T-helper 1 cell treated with Interleukin-12 subunit alpha and Interleukin-12 subunit beta and Interleukin-4 antibody, amounts not matched to agents 30 μg/mL and 1 μg/mL, for 36 hours (primary cell): ENCODE measurements at regions not wholly inside any gene's neighbourhood (a gene's known extent, or its start where the extent isn't known, plus 50 kb on each side); places are given as distances from the start of the nearest gene placed in this dataset.

ENCODE experiments used
- H3K27ac Mint-ChIP-seq: one replicate; pipeline ENCODE4 v1.8.0; 2021; ENCODE audit warnings: mild to moderate bottlenecking, mixed read lengths
- H3K27me3 Mint-ChIP-seq: one replicate; pipeline ENCODE4 v1.8.0; 2021; ENCODE audit warnings: low read depth, mixed read lengths
- H3K36me3 Mint-ChIP-seq: one replicate; pipeline ENCODE4 v1.8.0; 2021; ENCODE audit warnings: low read depth, mixed read lengths
- H3K4me1 Mint-ChIP-seq: one replicate; pipeline ENCODE4 v1.8.0; 2021; ENCODE audit warnings: low read depth, mixed read lengths
- H3K4me3 Mint-ChIP-seq: one replicate; pipeline ENCODE4 v1.8.0; 2021; ENCODE audit warnings: mild to moderate bottlenecking, moderate library complexity, mixed read lengths
- H3K9me3 Mint-ChIP-seq: one replicate; pipeline ENCODE4 v1.8.0; 2021; ENCODE audit warnings: mixed read lengths

- Mint-ChIP-seq H3K4me1 (no peaks in the 10 kb centered on the region), H3K27ac (no peak overlapping the region), H3K36me3 (no peaks in the 10 kb centered on the region), H3K27me3 (no peaks in the 10 kb centered on the region), H3K9me3 (peaks cover 9% of the 10 kb centered on the region), H3K4me3 (no peak overlapping the region)
These were observed 488.8 kb upstream of the CHST9 start for GRCh38 chr18:27673861-27674260.

GRCh38 chr18:27668158-27668557, 483.1 kb upstream of the CHST9 start:
- H3K27ac Mint-ChIP-seq = no peak overlapping the region
- H3K4me1 Mint-ChIP-seq = no peaks in the 10 kb centered on the region
- no peaks in the 10 kb centered on the region for H3K27me3 Mint-ChIP-seq
- H3K4me3 Mint-ChIP-seq = no peak overlapping the region
- no peaks in the 10 kb centered on the region for H3K36me3 Mint-ChIP-seq
- H3K9me3 Mint-ChIP-seq = peaks cover 7% of the 10 kb centered on the region

- Mint-ChIP-seq H3K4me1 (no peaks in the 10 kb centered on the region), H3K27ac (no peak overlapping the region), H3K36me3 (no peaks in the 10 kb centered on the region), H3K27me3 (no peaks in the 10 kb centered on the region), H3K4me3 (no peak overlapping the region), H3K9me3 (peaks cover 7% of the 10 kb centered on the region)
These were observed 482.0 kb upstream of the CHST9 start for GRCh38 chr18:27667064-27667463.

GRCh38 chr18:27666016-27666415, 480.9 kb upstream of the CHST9 start:
- H3K4me3 Mint-ChIP-seq = no peak overlapping the region
- peaks cover 4% of the 10 kb centered on the region for H3K9me3 Mint-ChIP-seq
- H3K27me3 Mint-ChIP-seq = no peaks in the 10 kb centered on the region
- H3K27ac Mint-ChIP-seq = no peak overlapping the region
- H3K36me3 Mint-ChIP-seq = no peaks in the 10 kb centered on the region
- H3K4me1 Mint-ChIP-seq = no peaks in the 10 kb centered on the region

GRCh38 chr18:27665264-27665799, 480.2 kb upstream of the CHST9 start:
- H3K4me1 Mint-ChIP-seq = no peaks in the 10 kb centered on the region
- peaks cover 4% of the 10 kb centered on the region for H3K9me3 Mint-ChIP-seq
- H3K27ac Mint-ChIP-seq = no peak overlapping the region
- H3K27me3 Mint-ChIP-seq = no peaks in the 10 kb centered on the region
- H3K4me3 Mint-ChIP-seq = no peak overlapping the region
- no peaks in the 10 kb centered on the region for H3K36me3 Mint-ChIP-seq

GRCh38 chr18:27662949-27663348, 477.8 kb upstream of the CHST9 start:
- Mint-ChIP-seq H3K27ac (no peak overlapping the region), H3K9me3 (peaks cover 4% of the 10 kb centered on the region), H3K27me3 (no peaks in the 10 kb centered on the region), H3K4me3 (no peak overlapping the region), H3K4me1 (no peaks in the 10 kb centered on the region), H3K36me3 (no peaks in the 10 kb centered on the region)

GRCh38 chr18:27662537-27662936, 477.4 kb upstream of the CHST9 start:
- Mint-ChIP-seq H3K4me3 (no peak overlapping the region), H3K27me3 (no peaks in the 10 kb centered on the region), H3K9me3 (peaks cover 4% of the 10 kb centered on the region), H3K36me3 (no peaks in the 10 kb centered on the region), H3K4me1 (no peaks in the 10 kb centered on the region), H3K27ac (no peak overlapping the region)

GRCh38 chr18:27661320-27662018, 476.4 kb upstream of the CHST9 start:
- Mint-ChIP-seq H3K9me3 (peaks cover 4% of the 10 kb centered on the region), H3K4me1 (no peaks in the 10 kb centered on the region), H3K4me3 (no peak overlapping the region), H3K27ac (no peak overlapping the region), H3K36me3 (no peaks in the 10 kb centered on the region), H3K27me3 (no peaks in the 10 kb centered on the region)

GRCh38 chr18:27656905-27657304, 471.8 kb upstream of the CHST9 start:
- no peaks in the 10 kb centered on the region for H3K9me3 Mint-ChIP-seq
- no peaks in the 10 kb centered on the region for H3K4me1 Mint-ChIP-seq
- no peak overlapping the region for H3K27ac Mint-ChIP-seq
- no peaks in the 10 kb centered on the region for H3K27me3 Mint-ChIP-seq
- H3K36me3 Mint-ChIP-seq = no peaks in the 10 kb centered on the region
- no peak overlapping the region for H3K4me3 Mint-ChIP-seq

GRCh38 chr18:27656167-27656778, 471.2 kb upstream of the CHST9 start:
- H3K4me1 Mint-ChIP-seq = no peaks in the 10 kb centered on the region
- H3K4me3 Mint-ChIP-seq = no peak overlapping the region
- no peaks in the 10 kb centered on the region for H3K9me3 Mint-ChIP-seq
- H3K36me3 Mint-ChIP-seq = no peaks in the 10 kb centered on the region
- no peaks in the 10 kb centered on the region for H3K27me3 Mint-ChIP-seq
- no peak overlapping the region for H3K27ac Mint-ChIP-seq

GRCh38 chr18:27653247-27653646, 468.1 kb upstream of the CHST9 start:
- Mint-ChIP-seq H3K9me3 (no peaks in the 10 kb centered on the region), H3K27me3 (no peaks in the 10 kb centered on the region)

GRCh38 chr18:27652480-27653121, 467.5 kb upstream of the CHST9 start:
- Mint-ChIP-seq H3K4me3 (no peak overlapping the region), H3K27ac (no peak overlapping the region), H3K4me1 (no peaks in the 10 kb centered on the region), H3K27me3 (no peaks in the 10 kb centered on the region), H3K36me3 (no peaks in the 10 kb centered on the region), H3K9me3 (no peaks in the 10 kb centered on the region)

More at GRCh38 chr18:27653247-27653646, 468.1 kb upstream of the CHST9 start:
- no peaks in the 10 kb centered on the region for H3K4me1 Mint-ChIP-seq
- H3K27ac Mint-ChIP-seq = no peak overlapping the region
- H3K4me3 Mint-ChIP-seq = no peak overlapping the region
- no peaks in the 10 kb centered on the region for H3K36me3 Mint-ChIP-seq

GRCh38 chr18:27649621-27650020, 464.5 kb upstream of the CHST9 start:
- Mint-ChIP-seq H3K4me1 (no peaks in the 10 kb centered on the region), H3K36me3 (no peaks in the 10 kb centered on the region), H3K9me3 (no peaks in the 10 kb centered on the region), H3K27ac (no peak overlapping the region), H3K4me3 (no peak overlapping the region), H3K27me3 (no peaks in the 10 kb centered on the region)

GRCh38 chr18:27645929-27646328, 460.8 kb upstream of the CHST9 start:
- Mint-ChIP-seq H3K27ac (no peak overlapping the region), H3K36me3 (no peaks in the 10 kb centered on the region), H3K9me3 (no peaks in the 10 kb centered on the region), H3K27me3 (no peaks in the 10 kb centered on the region), H3K4me3 (no peak overlapping the region), H3K4me1 (no peaks in the 10 kb centered on the region)

- Mint-ChIP-seq H3K9me3 (peaks cover 3% of the 10 kb centered on the region), H3K27ac (no peak overlapping the region), H3K4me1 (no peaks in the 10 kb centered on the region), H3K27me3 (no peaks in the 10 kb centered on the region), H3K4me3 (no peak overlapping the region), H3K36me3 (no peaks in the 10 kb centered on the region)
These were observed 451.5 kb upstream of the CHST9 start for GRCh38 chr18:27636576-27637085.
